Cardiac septum (tissue), 1 donor: ENCODE measurements at regions not wholly inside any gene's neighbourhood (a gene's known extent, or its start where the extent isn't known, plus 50 kb on each side); places are given as distances from the start of the nearest gene placed in this dataset.
"Not testable (repeated sequence)": the region's sequence is repeated elsewhere in the genome, so short reads cannot be mapped to it uniquely, and the experiment has no call there.

Experiments used
- DNase-seq: peaks from one replicate; pipeline ENCODE4 v3.0.0-alpha.2; 2020; ENCODE audit warnings: low spot score
- intact Hi-C: fragments of 100-400 bp; cut with DNase I; formaldehyde crosslinking; loops from one replicate; pipeline ENCODE4 v1.14.0; 2022
- donor health status: DM: no; HTN: no; CAD: no.

- DNase-seq: no peak
- intact Hi-C loops: no loop called here
Observed at GRCh38 chr12:89875225-89875624, 166.6 kb upstream of the ATP2B1 start.

DNA sequence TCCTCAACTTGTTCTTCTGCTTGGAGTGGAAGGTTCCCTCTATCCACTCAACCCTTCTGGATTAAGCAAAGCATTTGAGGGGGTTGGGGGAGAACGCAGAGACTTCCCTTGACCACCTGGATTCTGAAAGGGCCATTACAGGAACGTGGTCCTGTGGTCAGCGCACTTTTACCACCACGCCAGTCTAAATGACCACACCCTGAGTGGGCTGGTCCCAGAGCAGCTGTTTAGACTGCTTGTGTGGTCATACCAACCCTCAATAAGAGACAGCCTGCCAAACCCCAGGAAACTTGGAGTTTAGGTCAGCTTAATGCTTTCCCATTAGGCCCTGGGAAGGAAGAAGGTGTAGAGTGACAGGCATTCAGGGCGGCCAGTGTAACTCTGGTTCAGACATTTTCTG is 165.5 kb upstream of the ATP2B1 start:
- intact Hi-C loops: no loop called here
- no peak for DNase-seq

DNA sequence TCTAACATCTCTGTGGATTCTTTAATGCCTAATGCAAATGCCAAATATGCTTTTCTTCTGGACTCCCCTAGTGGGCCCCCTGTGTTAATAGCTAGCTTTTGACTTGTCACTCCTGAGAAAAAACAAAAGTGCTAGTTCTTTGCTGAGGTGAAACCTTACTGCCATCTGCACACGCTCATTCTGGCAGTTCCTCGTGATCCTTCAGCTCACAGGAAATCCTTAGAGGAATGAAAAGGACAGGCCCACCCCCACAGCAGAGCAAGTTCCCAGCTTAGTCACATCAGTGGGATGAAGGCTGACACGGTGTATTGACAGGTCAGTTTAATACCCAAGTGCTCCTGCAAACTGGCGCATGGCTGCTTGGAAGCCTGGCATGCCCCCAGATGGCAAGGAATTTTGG is 165.1 kb upstream of the ATP2B1 start:
- no peak for DNase-seq
- intact Hi-C loops: no loop called here

DNA sequence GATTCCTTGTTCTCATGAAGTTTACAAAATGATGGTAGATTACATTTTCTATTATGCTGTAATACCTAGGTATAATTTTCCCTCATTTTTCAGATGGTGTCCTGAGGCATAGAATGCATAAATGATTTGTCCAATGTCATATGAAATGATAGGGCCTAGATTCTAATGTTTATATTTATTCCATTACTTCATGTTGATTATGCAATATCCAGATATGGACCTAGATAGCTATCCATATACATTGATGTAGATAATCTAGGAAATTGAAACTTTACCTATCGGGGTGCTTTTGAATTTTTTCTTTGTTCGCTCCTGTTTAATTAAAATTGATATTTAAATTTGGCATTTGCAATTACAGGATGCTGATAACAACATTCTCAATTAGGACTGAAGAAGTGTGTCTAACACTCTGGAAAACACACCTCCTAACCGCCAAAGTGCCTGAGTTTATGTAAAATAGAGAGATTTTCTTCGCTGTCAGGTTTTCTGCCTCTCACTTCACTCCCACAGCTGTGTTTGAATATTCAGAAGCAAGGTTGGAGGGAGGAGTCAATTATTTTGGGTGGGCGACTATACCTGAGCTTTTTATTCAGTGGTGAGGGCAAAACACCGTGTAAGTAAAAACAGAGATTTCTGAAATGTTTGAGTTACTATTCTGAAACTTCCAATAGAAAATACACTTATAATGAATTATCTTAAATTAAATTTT is 164.4 kb upstream of the ATP2B1 start:
- intact Hi-C loops: no loop called here
- DNase-seq: no peak

- DNase-seq: no peak
- intact Hi-C loops: no loop called here
Observed at GRCh38 chr12:89870413-89871184, 162.0 kb upstream of the ATP2B1 start.

DNA sequence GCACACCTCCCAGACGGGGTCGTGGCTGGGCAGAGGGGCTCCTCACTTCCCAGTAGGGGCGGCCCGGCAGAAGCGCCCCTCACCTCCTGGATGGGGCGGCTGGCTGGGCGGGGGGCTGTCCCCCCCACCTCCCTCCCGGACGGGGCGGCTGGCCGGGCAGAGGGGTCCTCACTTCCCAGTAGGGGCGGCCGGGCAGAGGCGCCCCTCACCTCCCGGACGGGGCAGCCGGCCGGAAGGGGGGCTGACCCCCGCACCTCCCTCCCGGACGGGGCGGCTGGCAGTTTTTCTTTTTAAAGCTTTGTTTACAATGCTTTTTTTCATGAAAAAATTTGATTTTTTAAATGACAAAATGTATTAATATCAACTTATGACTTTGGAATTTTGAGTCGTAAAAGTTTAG is 159.0 kb upstream of the ATP2B1 start:
- DNase-seq, intact Hi-C loops: not testable (repeated sequence)

DNA sequence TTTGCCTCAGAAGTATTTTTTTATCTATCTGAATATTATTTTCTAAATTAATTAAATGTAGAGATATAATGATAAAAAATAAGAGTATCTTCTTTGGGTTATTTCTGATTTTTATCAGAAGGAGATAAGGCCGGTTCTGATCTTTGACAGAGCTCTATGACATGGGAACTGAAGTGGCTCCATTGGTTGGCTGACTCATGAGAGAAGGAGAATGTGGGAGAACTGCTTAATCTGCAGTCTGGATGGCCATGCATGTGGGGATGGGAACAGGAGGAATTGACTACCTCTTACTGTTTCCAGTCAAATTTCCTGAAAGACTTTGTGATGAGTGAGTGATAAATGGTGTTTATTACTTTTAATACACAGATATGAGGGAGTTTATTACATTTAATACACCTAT is 155.8 kb upstream of the ATP2B1 start:
- intact Hi-C loops: no loop called here
- DNase-seq: no peak

- intact Hi-C loops: no loop called here
- DNase-seq: no peak
Observed at GRCh38 chr12:89863968-89864367, 155.3 kb upstream of the ATP2B1 start.

DNA sequence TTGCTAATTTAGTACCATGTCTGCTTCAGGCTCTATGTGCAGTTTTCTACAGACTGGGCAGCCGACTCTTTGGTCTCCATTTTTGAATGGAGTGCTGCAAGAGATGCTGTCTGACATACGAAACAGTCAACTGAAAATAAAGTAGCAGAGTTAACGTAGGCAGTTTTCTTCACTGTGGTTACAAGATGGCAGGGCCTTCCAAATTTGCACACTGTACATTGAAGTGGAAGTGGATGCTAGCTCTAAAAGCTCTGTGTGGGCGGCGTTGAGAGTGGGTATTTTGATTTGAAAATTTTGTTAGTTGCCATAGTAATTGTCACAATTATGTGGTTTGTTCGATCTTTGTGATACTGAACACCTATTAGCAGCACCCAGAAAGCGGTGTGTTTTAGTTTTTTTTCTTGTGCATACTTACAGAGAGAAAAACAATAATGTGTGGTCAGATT is 154.9 kb upstream of the ATP2B1 start:
- no peak for DNase-seq

GRCh38 chr12:89862511-89863445 is 154.1 kb upstream of the ATP2B1 start:
- DNase-seq: peak; percentile 82
- intact Hi-C loops: no loop called here

More for the DNA sequence above, 154.9 kb upstream of the ATP2B1 start:
- intact Hi-C loops: no loop called here

GRCh38 chr12:89861086-89861485 is 152.4 kb upstream of the ATP2B1 start:
- intact Hi-C loops: no loop called here
- no peak for DNase-seq

DNA sequence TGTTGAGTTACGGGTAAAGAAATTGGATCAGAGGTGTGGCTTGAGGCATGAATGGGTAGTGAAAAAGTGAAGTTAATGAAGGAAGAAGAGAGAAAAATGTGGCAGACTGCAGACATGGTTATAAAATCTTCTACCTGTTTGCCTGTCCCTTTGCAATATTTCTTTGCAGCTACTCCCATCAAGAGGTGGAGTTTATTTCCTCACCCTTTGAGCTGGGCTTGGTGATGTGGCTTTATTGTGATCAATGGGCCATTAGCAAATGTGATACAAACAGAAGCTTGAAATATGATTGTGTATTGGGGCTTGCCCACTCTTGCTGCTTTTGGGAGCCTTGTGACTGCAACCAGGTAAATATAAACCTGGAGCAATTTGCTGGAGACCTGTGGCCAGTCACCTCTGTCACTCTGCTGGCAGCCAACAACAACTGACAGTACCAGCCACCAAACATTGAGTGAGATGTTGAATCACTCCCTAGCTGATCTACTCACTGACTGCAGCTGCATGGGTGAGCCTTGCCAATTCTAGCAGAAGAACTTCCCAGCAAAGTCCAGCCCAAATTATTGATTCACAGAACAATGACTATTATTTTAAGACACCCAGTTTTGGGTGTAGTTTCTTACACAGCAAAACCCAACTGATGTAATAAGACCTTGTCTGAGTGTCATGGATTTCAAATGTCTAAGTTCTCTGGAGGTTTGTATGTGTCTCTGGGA is 151.0 kb upstream of the ATP2B1 start:
- DNase-seq: no peak

DNA sequence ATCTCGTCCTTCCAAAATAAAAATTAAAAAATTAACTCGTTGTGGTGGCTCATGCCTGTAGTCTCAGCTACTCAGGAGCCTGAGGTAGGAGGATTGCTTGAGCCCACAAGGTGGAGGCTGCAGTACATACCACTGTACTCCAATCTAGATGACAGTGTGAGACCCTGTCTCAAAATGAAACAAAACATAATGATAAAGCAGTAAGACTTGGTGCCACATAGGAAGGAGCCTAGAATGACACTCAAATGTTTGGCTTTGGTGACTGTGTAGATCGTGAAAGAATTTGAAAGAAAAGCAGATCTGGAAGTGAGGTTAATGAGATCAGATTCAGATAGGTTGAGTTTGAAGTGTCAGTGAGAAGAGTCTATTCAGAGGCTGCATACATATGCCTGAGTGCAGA is 150.1 kb upstream of the ATP2B1 start:
- intact Hi-C loops: no loop called here
- no peak for DNase-seq

More for the DNA sequence above, 151.0 kb upstream of the ATP2B1 start:
- intact Hi-C loops: no loop called here

DNA sequence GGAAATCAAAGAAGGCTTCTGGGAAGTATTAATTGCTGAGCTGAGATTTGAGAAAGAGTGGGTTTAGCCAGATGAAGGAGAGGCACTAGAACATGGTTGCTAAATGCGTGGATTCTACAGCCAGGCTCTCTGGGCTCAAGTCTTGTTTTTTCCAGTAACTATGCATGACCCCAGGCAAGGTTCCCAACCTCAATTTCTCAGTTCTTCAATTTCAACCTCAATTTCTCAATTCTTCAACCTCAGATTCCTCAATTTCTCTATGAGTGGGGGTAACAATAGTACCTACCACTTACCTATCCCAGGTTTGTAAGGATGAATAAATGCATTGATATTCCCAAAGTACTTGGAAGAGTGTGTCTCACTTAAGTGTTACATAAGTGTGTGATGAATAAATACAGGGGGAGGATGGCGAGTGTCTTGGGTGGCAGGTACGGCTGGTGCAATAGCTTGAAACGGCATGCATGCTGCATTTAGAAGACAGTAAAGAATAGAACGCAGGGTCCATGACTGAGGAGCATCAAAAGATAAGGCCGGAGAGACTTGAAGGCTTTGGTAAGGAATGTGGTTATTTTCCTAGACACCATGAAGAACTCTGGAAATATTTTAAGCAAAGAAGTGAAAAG is 149.1 kb upstream of the ATP2B1 start:
- DNase-seq: no peak
- intact Hi-C loops: no loop called here

DNA sequence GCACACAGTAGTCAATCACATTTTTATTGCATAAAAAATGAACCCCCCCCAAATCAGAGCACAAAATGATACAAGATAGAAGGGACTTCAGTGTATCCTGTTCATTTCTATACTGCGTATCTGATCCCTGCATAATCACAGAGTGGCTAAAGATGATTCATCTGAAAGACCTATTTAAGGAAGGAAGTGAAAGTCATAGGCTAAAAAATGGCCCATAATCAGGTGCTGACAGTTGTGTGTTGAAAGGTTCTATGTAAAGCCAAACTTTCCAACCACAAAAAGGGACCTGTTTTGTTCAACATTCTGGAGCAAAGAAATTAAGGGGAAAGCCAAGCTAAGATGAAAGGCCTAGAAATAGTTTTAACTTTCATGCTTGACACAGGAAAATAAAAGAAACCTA is 147.8 kb upstream of the ATP2B1 start:
- intact Hi-C loops: no loop called here
- no peak for DNase-seq

DNA sequence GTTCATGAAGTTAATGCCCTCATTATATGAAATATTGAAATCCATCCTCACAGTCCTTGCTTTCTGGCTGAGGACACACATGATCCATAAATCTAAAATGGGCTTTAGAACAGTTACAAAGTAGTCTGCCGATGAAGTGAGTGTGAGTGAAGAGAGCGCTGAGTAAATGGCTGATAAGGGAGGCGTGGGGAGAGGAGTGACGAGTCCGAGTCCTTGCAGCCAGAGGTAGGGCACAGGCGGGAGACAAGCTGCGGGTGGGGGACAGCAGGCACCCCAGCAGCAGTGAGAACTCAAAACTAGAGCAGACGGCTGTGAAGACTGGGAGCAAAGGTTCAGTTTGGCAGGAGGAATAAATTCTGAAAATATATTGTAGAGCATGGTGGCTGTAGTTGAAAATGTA is 140.1 kb upstream of the ATP2B1 start:
- intact Hi-C loops: no loop called here
- DNase-seq: no peak

GRCh38 chr12:89846473-89847055 is 137.9 kb upstream of the ATP2B1 start:
- no peak for DNase-seq
- intact Hi-C loops: no loop called here

DNA sequence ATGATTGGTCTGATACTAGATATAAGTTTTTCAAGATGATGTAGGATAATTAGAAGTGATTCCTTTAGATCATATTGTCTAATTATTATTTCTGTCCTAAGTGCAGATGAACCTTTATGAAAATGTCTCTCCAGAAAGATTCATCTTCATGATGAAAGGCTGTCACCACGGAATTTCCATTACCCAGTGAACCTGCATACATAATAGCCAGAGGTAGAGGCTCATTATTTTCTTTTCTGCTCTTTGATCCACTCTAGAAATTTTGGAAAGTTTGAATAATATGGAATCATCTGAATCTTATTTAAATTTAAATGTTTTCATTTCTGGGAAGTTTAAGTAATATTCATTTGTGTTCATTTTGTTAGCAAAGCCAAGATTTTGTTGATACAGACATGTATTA is 137.1 kb upstream of the ATP2B1 start:
- DNase-seq: no peak
- intact Hi-C loops: no loop called here

DNA sequence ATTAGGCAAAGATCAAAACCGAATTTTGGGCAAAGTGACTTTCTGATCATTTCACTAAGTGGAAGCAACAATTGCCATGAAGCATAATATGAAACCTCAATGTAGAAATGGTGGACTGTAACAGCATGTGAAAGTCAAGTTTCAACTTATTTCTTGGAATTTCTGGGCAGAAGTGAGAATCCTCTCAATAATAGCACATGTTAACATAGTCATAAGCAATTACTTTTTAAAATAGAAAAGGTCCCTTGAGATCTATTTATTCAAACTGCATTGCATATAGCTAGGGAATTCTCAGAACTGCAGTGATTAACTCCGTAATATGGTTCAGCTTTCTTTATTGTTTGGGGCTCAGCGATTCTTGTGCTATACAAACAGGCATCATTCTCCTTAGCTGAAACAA is 136.7 kb upstream of the ATP2B1 start:
- no peak for DNase-seq
- intact Hi-C loops: no loop called here
